Sciatic nerve (tissue), 2 donors: ENCODE measurements at regions not wholly inside any gene's neighbourhood (a gene's known extent, or its start where the extent isn't known, plus 50 kb on each side); places are given as distances from the start of the nearest gene placed in this dataset.
"Not testable (repeated sequence)": the region's sequence is repeated elsewhere in the genome, so short reads cannot be mapped to it uniquely, and the experiment has no call there.

Source experiments
- ATAC-seq: fragments of 200-7000 bp; cut with Tn5 transposase; one replicate; pipeline ENCODE4 v1.9.1; 2020; ENCODE audit warnings: mild to moderate bottlenecking, moderate library complexity
- DNase-seq: peaks from one replicate; pipeline ENCODE4 v3.0.0-alpha.2; 2020; ENCODE audit warnings: low spot score
- intact Hi-C: fragments of 100-400 bp; cut with DNase I; formaldehyde crosslinking; loops from one replicate; pipeline ENCODE4 v1.14.2; 2022
- donor health status: DM: no; HTN: no; CAD: no.
- donor health status: DM: no; HTN: no; CAD: no.

- intact Hi-C loops, ATAC-seq: not testable (repeated sequence)
- DNase-seq: peak; percentile 27
Measured at GRCh38 chr9:40361018-40361417, 767.5 kb downstream of the FOXD4L6 start.

GRCh38 chr9:40330958-40331357, 797.5 kb downstream of the FOXD4L6 start:
- ATAC-seq, intact Hi-C loops, DNase-seq: not testable (repeated sequence)

- ATAC-seq, DNase-seq, intact Hi-C loops: not testable (repeated sequence)
Measured at GRCh38 chr9:40328907-40329306, 799.6 kb downstream of the FOXD4L6 start.

GRCh38 chr9:40326179-40326578, 802.3 kb downstream of the FOXD4L6 start:
- ATAC-seq, DNase-seq, intact Hi-C loops: not testable (repeated sequence)

GRCh38 chr9:40322730-40323129, 805.8 kb downstream of the FOXD4L6 start:
- intact Hi-C loops, DNase-seq, ATAC-seq: not testable (repeated sequence)

- DNase-seq, intact Hi-C loops: not testable (repeated sequence)
- ATAC-seq: peak; percentile 32
Measured at GRCh38 chr9:40321857-40322256, 806.6 kb downstream of the FOXD4L6 start.

- ATAC-seq, intact Hi-C loops, DNase-seq: not testable (repeated sequence)
Measured at GRCh38 chr9:40321204-40321603, 807.3 kb downstream of the FOXD4L6 start.

- intact Hi-C loops, DNase-seq, ATAC-seq: not testable (repeated sequence)
Measured at GRCh38 chr9:40315215-40315614, 813.3 kb downstream of the FOXD4L6 start.

GRCh38 chr9:40289999-40290398, 838.5 kb downstream of the FOXD4L6 start:
- ATAC-seq, DNase-seq, intact Hi-C loops: not testable (repeated sequence)
